NCI-H1048 (cell line): ENCODE measurements at regions not wholly inside any gene's neighbourhood (a gene's known extent, or its start where the extent isn't known, plus 50 kb on each side); places are given as distances from the start of the nearest gene placed in this dataset.
"Not testable (repeated sequence)": the region's sequence is repeated elsewhere in the genome, so short reads cannot be mapped to it uniquely, and the experiment has no call there.

Source experiments
- DNase-seq: peaks from one replicate; lab custom pipeline; 2025; lab: John Stamatoyannopoulos, UW

- no peak for DNase-seq
These were observed 329.6 kb downstream of the GJA1 start for GRCh38 chr6:121765060-121765459.

- no peak for DNase-seq
These were observed 331.8 kb downstream of the GJA1 start for GRCh38 chr6:121767211-121767610.

- DNase-seq, result no peak
These were observed 335.5 kb downstream of the GJA1 start for GRCh38 chr6:121770943-121771342.

GRCh38 chr6:121771937-121772720 is 336.7 kb downstream of the GJA1 start:
- no peak for DNase-seq

GRCh38 chr6:121776054-121776453 is 340.6 kb downstream of the GJA1 start:
- DNase-seq, result no peak

GRCh38 chr6:121780325-121781321 is 345.2 kb downstream of the GJA1 start:
- DNase-seq, result no peak

- DNase-seq, result no peak
These were observed 356.2 kb downstream of the GJA1 start for GRCh38 chr6:121791396-121792315.

GRCh38 chr6:121794630-121795029 is 359.2 kb downstream of the GJA1 start:
- no peak for DNase-seq

GRCh38 chr6:121797598-121797997 is 362.2 kb downstream of the GJA1 start:
- DNase-seq, result not testable (repeated sequence)

- not testable (repeated sequence) for DNase-seq
These were observed 362.7 kb downstream of the GJA1 start for GRCh38 chr6:121798126-121798525.

- no peak for DNase-seq
These were observed 364.1 kb downstream of the GJA1 start for GRCh38 chr6:121799574-121799973.

- DNase-seq, result no peak
These were observed 364.6 kb downstream of the GJA1 start for GRCh38 chr6:121800047-121800446.

- DNase-seq, result no peak
These were observed 370.7 kb downstream of the GJA1 start for GRCh38 chr6:121806116-121806515.

GRCh38 chr6:121809211-121809610 is 373.8 kb downstream of the GJA1 start:
- DNase-seq, result no peak

- no peak for DNase-seq
These were observed 374.9 kb downstream of the GJA1 start for GRCh38 chr6:121810158-121811032.

GRCh38 chr6:121811106-121811505 is 375.7 kb downstream of the GJA1 start:
- no peak for DNase-seq

- no peak for DNase-seq
These were observed 380.9 kb downstream of the GJA1 start for GRCh38 chr6:121816361-121816760.

GRCh38 chr6:121816906-121817540 is 381.6 kb downstream of the GJA1 start:
- DNase-seq, result no peak

- DNase-seq, result no peak
These were observed 388.0 kb downstream of the GJA1 start for GRCh38 chr6:121823437-121823851.

GRCh38 chr6:121826156-121826810 is 390.8 kb downstream of the GJA1 start:
- DNase-seq, result no peak
